ENCODE measurements at regions not wholly inside any gene's neighbourhood (a gene's known extent, or its start where the extent isn't known, plus 50 kb on each side); places are given as distances from the start of the nearest gene placed in this dataset.

- TF ChIP-seq, protein P1, sequence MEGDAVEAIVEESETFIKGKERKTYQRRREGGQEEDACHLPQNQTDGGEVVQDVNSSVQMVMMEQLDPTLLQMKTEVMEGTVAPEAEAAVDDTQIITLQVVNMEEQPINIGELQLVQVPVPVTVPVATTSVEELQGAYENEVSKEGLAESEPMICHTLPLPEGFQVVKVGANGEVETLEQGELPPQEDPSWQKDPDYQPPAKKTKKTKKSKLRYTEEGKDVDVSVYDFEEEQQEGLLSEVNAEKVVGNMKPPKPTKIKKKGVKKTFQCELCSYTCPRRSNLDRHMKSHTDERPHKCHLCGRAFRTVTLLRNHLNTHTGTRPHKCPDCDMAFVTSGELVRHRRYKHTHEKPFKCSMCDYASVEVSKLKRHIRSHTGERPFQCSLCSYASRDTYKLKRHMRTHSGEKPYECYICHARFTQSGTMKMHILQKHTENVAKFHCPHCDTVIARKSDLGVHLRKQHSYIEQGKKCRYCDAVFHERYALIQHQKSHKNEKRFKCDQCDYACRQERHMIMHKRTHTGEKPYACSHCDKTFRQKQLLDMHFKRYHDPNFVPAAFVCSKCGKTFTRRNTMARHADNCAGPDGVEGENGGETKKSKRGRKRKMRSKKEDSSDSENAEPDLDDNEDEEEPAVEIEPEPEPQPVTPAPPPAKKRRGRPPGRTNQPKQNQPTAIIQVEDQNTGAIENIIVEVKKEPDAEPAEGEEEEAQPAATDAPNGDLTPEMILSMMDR (IDR thresholded peaks at IDR 0.05; ENCODE audit: borderline replicate concordance): no peak
- peaks cover 16% of the 10 kb centered on the region for H3K4me1 ChIP-seq
- intact Hi-C loops (cut with micrococcal nuclease): loop anchor here (10.0 kb wide), 2 partner anchors 149 to 189 kb away; partner anchors contain the start of gene UGP2
- DNase-seq: no peak
- H3K36me3 ChIP-seq: no peaks in the 10 kb centered on the region
- H3K4me3 ChIP-seq: no peak overlapping the region
- H3K9me3 ChIP-seq (replicated peaks): no peaks in the 10 kb centered on the region
- no peak overlapping the region for H3K27ac ChIP-seq (replicated peaks)
- no peaks in the 10 kb centered on the region for H3K27me3 ChIP-seq (ENCODE audit: low read depth)
These were observed 106.8 kb downstream of the MDH1 start for GRCh38 chr2:63695583-63695982.

DNA sequence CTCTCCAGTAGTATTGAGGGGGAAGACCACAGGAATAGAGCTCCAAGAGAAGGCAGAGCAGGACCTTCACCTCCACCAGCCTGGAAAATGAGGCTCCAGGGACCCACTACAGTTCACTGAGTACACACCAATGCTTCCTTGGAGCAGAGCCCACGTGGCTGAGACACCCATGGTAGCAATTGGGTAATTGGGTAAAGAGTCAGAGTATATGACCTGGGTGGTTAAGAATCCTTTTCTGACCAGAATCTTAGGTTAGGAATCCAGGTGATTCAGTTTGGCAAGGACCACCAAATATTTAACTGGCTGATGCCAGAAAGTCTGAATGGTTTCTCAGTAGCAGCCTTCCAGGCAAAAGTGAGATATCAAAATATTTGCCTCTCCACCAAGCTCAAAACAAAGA, 107.7 kb downstream of the MDH1 start:
- Histone ChIP-seq H3K27ac (replicated peaks) (no peak overlapping the region), H3K9me3 (replicated peaks) (no peaks in the 10 kb centered on the region), H3K4me1 (peaks cover 16% of the 10 kb centered on the region), H3K36me3 (no peaks in the 10 kb centered on the region), H3K27me3 (ENCODE audit: low read depth) (no peaks in the 10 kb centered on the region), H3K4me3 (no peak overlapping the region)
- intact Hi-C loops (cut with micrococcal nuclease): loop anchor here (10.0 kb wide), 2 partner anchors 148 to 188 kb away; partner anchors contain the start of gene UGP2
- no peak for DNase-seq
- TF ChIP-seq, protein P1 (IDR thresholded peaks at IDR 0.05; ENCODE audit: borderline replicate concordance): no peak

GRCh38 chr2:63697160-63697559, 108.4 kb downstream of the MDH1 start:
- H3K4me1 ChIP-seq: peaks cover 16% of the 10 kb centered on the region
- H3K9me3 ChIP-seq (replicated peaks): no peaks in the 10 kb centered on the region
- intact Hi-C loops (cut with micrococcal nuclease): loop anchor here (10.0 kb wide), 2 partner anchors 148 to 188 kb away; partner anchors contain the start of gene UGP2
- no peak overlapping the region for H3K4me3 ChIP-seq
- no peak for DNase-seq
- H3K36me3 ChIP-seq: no peaks in the 10 kb centered on the region
- H3K27ac ChIP-seq (replicated peaks): no peak overlapping the region
- no peaks in the 10 kb centered on the region for H3K27me3 ChIP-seq (ENCODE audit: low read depth)
- TF ChIP-seq, protein P1 (IDR thresholded peaks at IDR 0.05; ENCODE audit: borderline replicate concordance): no peak

- H3K27ac ChIP-seq (replicated peaks): peak overlapping the region; percentile 65
- peak; percentile 17 for DNase-seq
These were observed 110.2 kb downstream of the MDH1 start for GRCh38 chr2:63698786-63699548.

GRCh38 chr2:63699549-63699839, 110.7 kb downstream of the MDH1 start:
- TF ChIP-seq, protein P1 (IDR thresholded peaks at IDR 0.05; ENCODE audit: borderline replicate concordance): no peak
- no peaks in the 10 kb centered on the region for H3K27me3 ChIP-seq (ENCODE audit: low read depth)
- DNase-seq: no peak
- peaks cover 16% of the 10 kb centered on the region for H3K4me1 ChIP-seq
- peak overlapping the region; percentile 65 for H3K27ac ChIP-seq (replicated peaks)
- no peaks in the 10 kb centered on the region for H3K36me3 ChIP-seq
- H3K9me3 ChIP-seq (replicated peaks): no peaks in the 10 kb centered on the region
- H3K4me3 ChIP-seq: no peak overlapping the region
- intact Hi-C loops (cut with micrococcal nuclease): loop anchor here (10.0 kb wide), 2 partner anchors 145 to 185 kb away; partner anchors contain the start of gene UGP2

More at GRCh38 chr2:63698786-63699548, 110.2 kb downstream of the MDH1 start:
- Histone ChIP-seq H3K36me3 (no peaks in the 10 kb centered on the region), H3K9me3 (replicated peaks) (no peaks in the 10 kb centered on the region), H3K27me3 (ENCODE audit: low read depth) (no peaks in the 10 kb centered on the region), H3K4me1 (peaks cover 16% of the 10 kb centered on the region), H3K4me3 (no peak overlapping the region)
- intact Hi-C loops (cut with micrococcal nuclease): loop anchor here (10.0 kb wide), 2 partner anchors 146 to 186 kb away; partner anchors contain the start of gene UGP2
- TF ChIP-seq, protein P1 (IDR thresholded peaks at IDR 0.05; ENCODE audit: borderline replicate concordance): peak; percentile 72

Measured in left ventricle myocardium inferior (tissue), 1 donor.